NOMO-1 treated with dmso at 0.1 percent for 144 hours (cell line): ENCODE measurements at regions not wholly inside any gene's neighbourhood (a gene's known extent, or its start where the extent isn't known, plus 50 kb on each side); places are given as distances from the start of the nearest gene placed in this dataset.
"Not testable (repeated sequence)": the region's sequence is repeated elsewhere in the genome, so short reads cannot be mapped to it uniquely, and the experiment has no call there.

Source experiments
- DNase-seq: peaks from one replicate; lab custom pipeline; 2025; ENCODE audit not compliant: unreplicated experiment; lab: John Stamatoyannopoulos, UW

GRCh38 chr5:100249884-100250269, 285.3 kb upstream of the FAM174A start:
- no peak for DNase-seq

GRCh38 chr5:100249211-100249883, 285.8 kb upstream of the FAM174A start:
- no peak for DNase-seq

- no peak for DNase-seq
Observed at GRCh38 chr5:100232736-100233135, 302.4 kb upstream of the FAM174A start.

GRCh38 chr5:100188778-100189177, 346.4 kb upstream of the FAM174A start:
- no peak for DNase-seq

GRCh38 chr5:100188339-100188738, 346.8 kb upstream of the FAM174A start:
- no peak for DNase-seq

- no peak for DNase-seq
Observed at GRCh38 chr5:100186181-100186580, 349.0 kb upstream of the FAM174A start.

GRCh38 chr5:100182402-100182801, 352.8 kb upstream of the FAM174A start:
- no peak for DNase-seq

GRCh38 chr5:100175346-100175745, 359.8 kb upstream of the FAM174A start:
- DNase-seq = no peak

GRCh38 chr5:100165309-100165708, 369.9 kb upstream of the FAM174A start:
- no peak for DNase-seq

GRCh38 chr5:100161868-100162267, 373.3 kb upstream of the FAM174A start:
- DNase-seq = no peak

GRCh38 chr5:100157066-100157465, 378.1 kb upstream of the FAM174A start:
- DNase-seq = no peak

- no peak for DNase-seq
Observed at GRCh38 chr5:100148239-100148638, 386.9 kb upstream of the FAM174A start.

- DNase-seq = no peak
Observed at GRCh38 chr5:100142607-100143006, 392.6 kb upstream of the FAM174A start.

GRCh38 chr5:100131161-100131560, 404.0 kb upstream of the FAM174A start:
- DNase-seq = no peak

GRCh38 chr5:100130307-100130706, 404.9 kb upstream of the FAM174A start:
- no peak for DNase-seq

- no peak for DNase-seq
Observed at GRCh38 chr5:100119903-100120302, 415.3 kb upstream of the FAM174A start.

- no peak for DNase-seq
Observed at GRCh38 chr5:100110497-100110896, 424.7 kb upstream of the FAM174A start.

- no peak for DNase-seq
Observed at GRCh38 chr5:100108883-100109282, 426.3 kb upstream of the FAM174A start.

- DNase-seq = not testable (repeated sequence)
Observed at GRCh38 chr5:100103592-100104119, 431.5 kb upstream of the FAM174A start.

GRCh38 chr5:100101466-100101865, 433.7 kb upstream of the FAM174A start:
- not testable (repeated sequence) for DNase-seq

GRCh38 chr5:100096328-100096727, 438.8 kb upstream of the FAM174A start:
- not testable (repeated sequence) for DNase-seq

GRCh38 chr5:100080703-100081102, 454.5 kb upstream of the FAM174A start:
- not testable (repeated sequence) for DNase-seq

GRCh38 chr5:100079163-100079562, 456.0 kb upstream of the FAM174A start:
- DNase-seq = not testable (repeated sequence)
